SK-N-SH (cell line): ENCODE measurements at regions not wholly inside any gene's neighbourhood (a gene's known extent, or its start where the extent isn't known, plus 50 kb on each side); places are given as distances from the start of the nearest gene placed in this dataset.

Experiments used
- CTCF ChIA-PET: fragments of 300-600, 350-600 bp; formaldehyde crosslinking; extraction: SDS; loops from one replicate; lab custom pipeline; 2021; lab: Yijun Ruan, JAX
- POLR2A ChIA-PET: fragments of 350-600 bp; sonication (Branson Sonifier 250); formaldehyde crosslinking; extraction: SDS; loops from one replicate; lab custom pipeline; 2020; ENCODE audit warnings: antibody characterized with exemption, inconsistent platforms; lab: Yijun Ruan, JAX
- DNase-seq: peaks from one replicate; pipeline ENCODE4 v3.0.0; 2012
- H2AFZ ChIP-seq: fragments of 200-600 bp; sonication (generic); 2 replicates; pipeline ENCODE4 v1.8.1; 2016; ENCODE audit warnings: antibody characterized with exemption, mild to moderate bottlenecking, low read depth
- H3F3A ChIP-seq: fragments of 200-600 bp; sonication (generic); replicated peaks from 2 replicates; pipeline ENCODE3; 2016; ENCODE audit warnings: antibody characterized with exemption, mild to moderate bottlenecking; ENCODE audit not compliant: insufficient read depth
- H3K27ac ChIP-seq, 2 experiments: fragments of 200-500 bp in 1 of 2; fragments of 200-600 bp in 1 of 2; sonication (Bioruptor generic) in 1 of 2; sonication (generic), shearing (Covaris generic) in 1 of 2; 2 replicates each; pipeline versions ENCODE4 v1.5.1 to v1.6.1; 2014 to 2016; ENCODE audit warnings: low read depth in 2 of 2, inconsistent platforms in 1 of 2, low read length in 1 of 2, mild to moderate bottlenecking in 1 of 2, mixed read lengths in 1 of 2
- H3K27me3 ChIP-seq: fragments of 200-600 bp; sonication (generic), shearing (Covaris generic); 2 replicates; pipeline ENCODE4 v1.6.1; 2016; ENCODE audit warnings: mixed run types; ENCODE audit not compliant: insufficient read depth
- H3K36me3 ChIP-seq, 2 experiments: fragments of 200-500 bp in 1 of 2; fragments of 200-600 bp in 1 of 2; sonication (Bioruptor generic) in 1 of 2; sonication (generic) in 1 of 2; replicated peaks in 1 of 2; 2 replicates each; pipeline versions ENCODE3 to v1.5.1; 2014 to 2016; ENCODE audit warnings: low read length in 1 of 2, mild to moderate bottlenecking in 1 of 2; ENCODE audit not compliant: insufficient read depth in 2 of 2, control insufficient read depth in 1 of 2
- H3K4me1 ChIP-seq, 2 experiments: fragments of 200-500 bp in 1 of 2; fragments of 200-600 bp in 1 of 2; sonication (Bioruptor generic) in 1 of 2; sonication (generic), shearing (Covaris generic) in 1 of 2; 2 replicates each; pipeline versions ENCODE4 v1.5.1 to v1.6.1; 2014 to 2016; ENCODE audit warnings: low read depth in 1 of 2, low read length in 1 of 2, mixed run types in 1 of 2; ENCODE audit not compliant: insufficient read depth in 2 of 2, control insufficient read depth in 1 of 2
- H3K4me2 ChIP-seq: fragments of 200-600 bp; sonication (generic), shearing (Covaris generic); 2 replicates; pipeline ENCODE4 v1.6.1; 2017; ENCODE audit warnings: mixed run types
- H3K4me3 ChIP-seq, 2 experiments: fragments of 200-500 bp in 1 of 2; fragments of 200-600 bp in 1 of 2; sonication (Bioruptor generic) in 1 of 2; sonication (generic), shearing (Covaris generic) in 1 of 2; 2 replicates each; pipeline versions ENCODE4 v1.5.1 to v1.8.1; 2014 to 2016; ENCODE audit warnings: low read depth in 2 of 2, inconsistent platforms in 1 of 2, low read length in 1 of 2, mild to moderate bottlenecking in 1 of 2, mixed read lengths in 1 of 2, moderate library complexity in 1 of 2
- H3K79me2 ChIP-seq: fragments of 200-600 bp; sonication (generic); 2 replicates; pipeline ENCODE4 v1.8.1; 2017; ENCODE audit warnings: mild to moderate bottlenecking; ENCODE audit not compliant: insufficient read depth
- H3K9ac ChIP-seq: fragments of 200-600 bp; sonication (generic); 2 replicates; pipeline ENCODE4 v1.6.1; 2017; ENCODE audit warnings: mixed run types
- H3K9me2 ChIP-seq: fragments of 200-600 bp; sonication (generic); 2 replicates; pipeline ENCODE4 v1.6.1; 2017; ENCODE audit warnings: mixed run types
- H3K9me3 ChIP-seq: fragments of 200-600 bp; sonication (generic); 2 replicates; pipeline ENCODE4 v1.6.1; 2017; ENCODE audit warnings: mixed run types, mild to moderate bottlenecking, moderate library complexity
- H4K20me1 ChIP-seq: fragments of 200-600 bp; sonication (generic); 2 replicates; pipeline ENCODE4 v1.6.1; 2017; ENCODE audit warnings: mild to moderate bottlenecking, mixed run types; ENCODE audit not compliant: insufficient read depth
- CTCF ChIP-seq: fragments of 200-600 bp; sonication (generic); IDR thresholded peaks from 2 replicates; pipeline ENCODE4 v1.6.1; 2017; ENCODE audit warnings: antibody characterized with exemption, mild to moderate bottlenecking, moderate library complexity
- ELF1 ChIP-seq: IDR thresholded peaks from 2 replicates; pipeline ENCODE4 v1.4.0; 2012
- EP300 ChIP-seq, 2 experiments: IDR thresholded peaks; 2 replicates each; pipeline versions ENCODE4 v1.4.0 to v1.6.1; 2012; ENCODE audit warnings: borderline replicate concordance in 1 of 2, low read depth in 1 of 2, low read length in 1 of 2
- EZH2phosphoT487 ChIP-seq: fragments of 200-600 bp; sonication (generic); IDR thresholded peaks from 2 replicates; pipeline ENCODE4 v1.6.1; 2017; ENCODE audit warnings: low read depth, mixed run types, mild to moderate bottlenecking, antibody characterized with exemption, moderate library complexity, borderline replicate concordance
- GABPA ChIP-seq: IDR thresholded peaks from 2 replicates; pipeline ENCODE4 v1.4.0; 2012; ENCODE audit warnings: low read depth, mild to moderate bottlenecking
- MEF2A ChIP-seq: IDR thresholded peaks from 2 replicates; pipeline ENCODE4 v1.4.0; 2012; ENCODE audit warnings: low read depth, borderline replicate concordance
- NRF1 ChIP-seq: IDR thresholded peaks from 2 replicates; pipeline ENCODE4 v1.6.1; 2012; ENCODE audit warnings: low read depth, mild to moderate bottlenecking, low read length
- REST ChIP-seq: IDR thresholded peaks from 2 replicates; pipeline ENCODE4 v1.6.1; 2012; ENCODE audit warnings: mild to moderate bottlenecking, low read depth, low read length, moderate library complexity
- RXRA ChIP-seq: IDR thresholded peaks from 2 replicates; pipeline ENCODE4 v1.4.0; 2012; ENCODE audit warnings: low read depth, mild to moderate bottlenecking, borderline replicate concordance
- SIN3A ChIP-seq: IDR thresholded peaks from 2 replicates; pipeline ENCODE4 v1.6.1; 2012; ENCODE audit warnings: low read depth, mild to moderate bottlenecking, low read length, moderate library complexity, borderline replicate concordance
- TAF1 ChIP-seq: IDR thresholded peaks from 2 replicates; pipeline ENCODE4 v1.6.1; 2012; ENCODE audit warnings: low read depth, mild to moderate bottlenecking, low read length, moderate library complexity, borderline replicate concordance
- TEAD4 ChIP-seq: IDR thresholded peaks from 2 replicates; pipeline ENCODE4 v1.4.0; 2012; ENCODE audit warnings: mild to moderate bottlenecking, borderline replicate concordance; ENCODE audit not compliant: insufficient read depth
- USF1 ChIP-seq: IDR thresholded peaks from 2 replicates; pipeline ENCODE4 v1.4.0; 2012; ENCODE audit warnings: low read depth, borderline replicate concordance
- YY1 ChIP-seq: IDR thresholded peaks from 2 replicates; pipeline ENCODE4 v1.4.0; 2012; ENCODE audit warnings: low read depth, mild to moderate bottlenecking
- ZBTB33 ChIP-seq: IDR thresholded peaks from 2 replicates; pipeline ENCODE4 v1.4.0; 2012; ENCODE audit warnings: low read depth, borderline replicate concordance
- WGBS: methylation state at CpG from one replicate; pipeline ENCODE4 v1.1.6; 2017; ENCODE audit warnings: low lambda C conversion rate; 5-methylcytosine and 5-hydroxymethylcytosine counted together

GRCh38 chr10:131022981-131023380, 288.5 kb downstream of the TCERG1L start:
- Histone ChIP-seq H4K20me1 (no peaks in the 10 kb centered on the region), H3K27ac (no peak overlapping the region)
- TF ChIP-seq GABPA (no peak), RXRA (no peak), YY1 (no peak), REST (no peak), TAF1 (no peak), ELF1 (no peak), EZH2phosphoT487 (no peak), ZBTB33 (no peak), MEF2A (no peak), NRF1 (no peak), CTCF (no peak), TEAD4 (no peak), USF1 (no peak), EP300 (IDR thresholded peaks at IDR 0.05; ENCODE audit: borderline replicate concordance in 1 of 2, low read depth in 1 of 2, low read length in 1 of 2) (no peak), SIN3A (no peak)
- TF ChIP-seq, all 33 proteins: peak for 0
- Histone ChIP-seq H3K79me2 (no peaks in the 10 kb centered on the region), H3K27me3 (no peaks in the 10 kb centered on the region), H2AFZ (no peak overlapping the region), H3K9me2 (no peaks in the 10 kb centered on the region), H3K36me3 (no peaks in the 10 kb centered on the region), H3K4me3 (no peak overlapping the region), H3K4me1 (no peaks in the 10 kb centered on the region), H3F3A (no peaks in the 10 kb centered on the region), H3K9me3 (no peaks in the 10 kb centered on the region), H3K9ac (no peak overlapping the region), H3K4me2 (no peak overlapping the region)
- 18% methylated on average over 5 of the region's 5 CpGs for whole genome bisulfite sequencing
- CTCF ChIA-PET, result no interaction called here
- POLR2A ChIA-PET, result no interaction called here
- no peak for DNase-seq
